ENCODE measurements at regions not wholly inside any gene's neighbourhood (a gene's known extent, or its start where the extent isn't known, plus 50 kb on each side); places are given as distances from the start of the nearest gene placed in this dataset.
A peak's percentile ranks its signal among the peaks of the same experiment; 100 is the strongest.

DNA sequence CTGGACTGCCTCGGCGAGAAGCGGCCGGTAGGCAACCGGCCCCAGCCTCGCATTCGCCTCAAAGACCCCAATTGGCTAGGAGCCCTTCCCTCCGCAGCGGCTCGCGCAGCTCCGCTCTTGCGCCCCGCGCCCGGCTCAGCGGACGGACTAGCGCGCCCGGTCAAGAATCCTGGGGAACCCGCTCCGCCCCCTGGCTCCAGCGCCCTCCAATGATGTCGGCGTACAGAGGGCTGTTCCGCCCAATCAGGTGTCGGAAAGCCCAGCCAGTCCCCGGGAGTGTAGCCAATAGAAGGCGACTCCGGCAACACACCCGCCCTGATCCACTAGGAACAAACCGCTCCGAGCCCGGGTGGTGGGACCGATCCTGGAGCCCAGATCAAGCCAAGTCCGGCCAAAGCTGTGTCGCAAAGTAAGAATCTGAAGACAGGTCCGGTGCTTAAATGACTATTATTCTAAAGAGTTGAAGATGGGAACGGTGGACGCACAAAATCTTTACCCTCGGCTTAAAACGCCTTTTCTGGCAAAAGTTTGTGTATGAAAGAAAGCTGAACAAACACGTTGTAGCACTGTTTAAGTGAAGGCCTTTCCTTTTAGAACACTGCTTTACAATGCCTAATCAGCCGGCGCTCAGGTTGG, 132.2 kb downstream of the OGFRL1 start:
- H3K27me3 Mint-ChIP-seq = peaks cover 52% of the 10 kb centered on the region
- H3K4me1 Mint-ChIP-seq = peaks cover 4% of the 10 kb centered on the region
- ATAC-seq = peak; percentile 55
- CTCF ChIA-PET = no interaction called here
- H3K9me3 Mint-ChIP-seq (ENCODE audit: low read depth) = no peaks in the 10 kb centered on the region
- no peaks in the 10 kb centered on the region for H3K36me3 Mint-ChIP-seq
- H3K4me3 Mint-ChIP-seq = peak overlapping the region; percentile 11
- H3K27ac Mint-ChIP-seq = peak overlapping the region; percentile 28
- DNase-seq = no peak

DNA sequence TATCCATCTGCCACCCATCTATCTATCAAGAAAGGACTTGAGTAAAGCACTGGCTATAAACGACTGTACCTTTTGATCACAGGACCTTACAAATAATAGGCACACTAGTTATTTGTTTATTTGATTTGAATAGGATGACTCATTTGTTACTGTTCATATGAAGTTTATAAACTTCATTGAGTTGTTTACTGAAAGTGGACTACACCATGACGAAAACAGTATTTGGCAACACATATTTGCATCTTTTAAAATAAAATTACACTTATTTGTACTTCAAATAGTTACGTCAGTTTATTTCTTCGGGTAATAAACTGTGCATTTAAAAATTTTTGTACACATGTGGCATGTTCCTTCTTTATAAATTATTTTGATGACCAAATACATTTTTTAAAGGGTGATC, 133.0 kb downstream of the OGFRL1 start:
- CTCF ChIA-PET = no interaction called here
- peaks cover 57% of the 10 kb centered on the region for H3K27me3 Mint-ChIP-seq
- no peaks in the 10 kb centered on the region for H3K9me3 Mint-ChIP-seq (ENCODE audit: low read depth)
- no peak for ATAC-seq
- H3K4me3 Mint-ChIP-seq = no peak overlapping the region
- peaks cover 4% of the 10 kb centered on the region for H3K4me1 Mint-ChIP-seq
- no peak for DNase-seq
- H3K36me3 Mint-ChIP-seq = no peaks in the 10 kb centered on the region
- H3K27ac Mint-ChIP-seq = no peak overlapping the region

DNA sequence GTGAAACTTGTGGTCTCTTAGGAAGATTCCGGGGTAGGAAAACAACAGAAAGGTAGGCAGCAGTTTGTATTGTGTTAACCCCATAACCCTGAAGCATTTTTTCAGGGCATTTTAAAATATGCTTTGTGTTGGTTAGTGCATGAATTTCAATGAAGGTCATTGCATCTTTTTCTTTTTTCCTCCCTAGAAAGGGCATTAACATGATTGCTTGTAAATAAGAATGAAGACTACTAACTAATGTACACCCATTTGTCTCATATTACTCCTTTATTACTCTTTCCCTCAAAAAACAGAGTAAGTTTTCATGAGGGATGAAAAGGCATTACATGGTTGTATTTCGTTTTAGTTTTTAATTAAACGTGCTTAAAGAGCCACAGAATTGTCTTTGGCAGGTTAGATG, 141.4 kb downstream of the OGFRL1 start:
- no peak overlapping the region for H3K4me3 Mint-ChIP-seq
- H3K4me1 Mint-ChIP-seq = no peaks in the 10 kb centered on the region
- H3K36me3 Mint-ChIP-seq = no peaks in the 10 kb centered on the region
- DNase-seq (no peak), ATAC-seq (no peak)
- peaks cover 12% of the 10 kb centered on the region for H3K27me3 Mint-ChIP-seq
- CTCF ChIA-PET = no interaction called here
- no peak overlapping the region for H3K27ac Mint-ChIP-seq
- no peaks in the 10 kb centered on the region for H3K9me3 Mint-ChIP-seq (ENCODE audit: low read depth)

DNA sequence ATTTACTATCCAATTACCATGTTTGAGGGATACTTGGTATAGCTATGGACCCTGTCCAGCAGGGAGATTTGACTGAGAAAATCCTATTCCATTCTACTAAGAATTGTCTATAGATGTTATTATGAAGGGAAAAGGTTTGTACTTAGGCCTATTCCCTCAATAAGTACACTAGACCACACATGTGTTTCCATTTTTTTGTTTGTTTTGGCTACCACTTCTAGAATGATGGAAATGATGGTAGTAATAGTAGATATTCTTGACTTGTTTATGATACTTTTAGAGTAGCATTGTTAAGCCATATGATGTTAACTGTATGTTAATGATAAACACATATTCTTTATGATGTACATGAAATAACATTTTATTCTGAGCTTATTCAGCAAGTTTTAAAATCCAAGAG, 144.8 kb downstream of the OGFRL1 start:
- no peak overlapping the region for H3K4me3 Mint-ChIP-seq
- DNase-seq (no peak), ATAC-seq (no peak)
- CTCF ChIA-PET = no interaction called here
- peaks cover 8% of the 10 kb centered on the region for H3K27me3 Mint-ChIP-seq
- H3K36me3 Mint-ChIP-seq = no peaks in the 10 kb centered on the region
- H3K4me1 Mint-ChIP-seq = no peaks in the 10 kb centered on the region
- no peaks in the 10 kb centered on the region for H3K9me3 Mint-ChIP-seq (ENCODE audit: low read depth)
- no peak overlapping the region for H3K27ac Mint-ChIP-seq

DNA sequence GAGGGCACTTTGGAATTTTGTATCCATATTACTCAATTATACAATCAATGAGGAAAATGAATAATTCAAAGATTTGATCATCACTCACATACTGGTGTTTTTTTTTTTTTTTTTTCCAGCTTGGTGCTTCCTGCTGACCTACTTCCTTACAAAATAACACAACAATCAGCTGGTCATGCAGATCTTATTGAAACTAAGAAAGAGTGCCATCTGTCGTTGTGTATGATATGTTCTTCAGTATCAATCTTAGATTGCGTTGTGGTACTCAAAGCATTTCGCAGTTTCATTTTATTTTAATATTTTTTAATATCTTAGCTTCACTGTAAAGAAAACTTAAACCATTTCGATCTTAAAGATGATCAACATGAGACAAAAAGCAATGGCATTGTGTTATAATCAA, 155.6 kb downstream of the OGFRL1 start:
- DNase-seq = no peak
- Mint-ChIP-seq H3K27me3 (no peaks in the 10 kb centered on the region), H3K4me3 (no peak overlapping the region), H3K27ac (no peak overlapping the region), H3K4me1 (no peaks in the 10 kb centered on the region), H3K36me3 (no peaks in the 10 kb centered on the region), H3K9me3 (ENCODE audit: low read depth) (no peaks in the 10 kb centered on the region)
- ATAC-seq = no peak
- CTCF ChIA-PET = no interaction called here

- CTCF ChIA-PET = no interaction called here
- no peak overlapping the region for H3K27ac Mint-ChIP-seq
- no peak overlapping the region for H3K4me3 Mint-ChIP-seq
- DNase-seq = no peak
- no peaks in the 10 kb centered on the region for H3K27me3 Mint-ChIP-seq
- H3K36me3 Mint-ChIP-seq = no peaks in the 10 kb centered on the region
- no peaks in the 10 kb centered on the region for H3K9me3 Mint-ChIP-seq (ENCODE audit: low read depth)
- no peak for ATAC-seq
- H3K4me1 Mint-ChIP-seq = no peaks in the 10 kb centered on the region
These were observed 157.4 kb downstream of the OGFRL1 start for GRCh38 chr6:71446057-71446456.

DNA sequence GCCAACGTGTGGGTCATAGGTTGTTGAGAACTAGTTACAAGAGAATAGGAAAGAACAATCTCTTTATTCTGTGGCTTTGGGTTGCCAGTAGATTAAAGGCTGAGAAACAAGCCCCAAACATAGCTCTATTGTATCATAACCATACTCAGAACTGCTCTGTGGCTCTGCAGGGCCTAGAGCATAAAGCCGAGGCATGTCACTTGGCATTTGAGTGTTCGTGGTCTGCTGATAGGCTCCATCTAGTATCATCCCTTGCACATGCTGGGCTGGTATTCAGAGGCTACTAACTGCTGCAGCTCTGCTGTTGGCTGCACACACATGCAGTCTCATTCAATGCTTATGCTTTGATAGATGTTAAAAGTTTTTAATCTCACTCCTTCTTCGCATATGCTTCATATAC, 157.9 kb downstream of the OGFRL1 start:
- Mint-ChIP-seq H3K9me3 (ENCODE audit: low read depth) (no peaks in the 10 kb centered on the region), H3K4me3 (no peak overlapping the region), H3K27me3 (no peaks in the 10 kb centered on the region), H3K4me1 (no peaks in the 10 kb centered on the region), H3K27ac (no peak overlapping the region), H3K36me3 (no peaks in the 10 kb centered on the region)
- ATAC-seq = no peak
- CTCF ChIA-PET = no interaction called here
- DNase-seq = no peak

- no peaks in the 10 kb centered on the region for H3K4me1 Mint-ChIP-seq
- H3K27me3 Mint-ChIP-seq = no peaks in the 10 kb centered on the region
- H3K27ac Mint-ChIP-seq = no peak overlapping the region
- CTCF ChIA-PET = no interaction called here
- H3K9me3 Mint-ChIP-seq (ENCODE audit: low read depth) = no peaks in the 10 kb centered on the region
- no peak for ATAC-seq
- H3K36me3 Mint-ChIP-seq = no peaks in the 10 kb centered on the region
- H3K4me3 Mint-ChIP-seq = no peak overlapping the region
- DNase-seq = no peak
These were observed 164.2 kb downstream of the OGFRL1 start for GRCh38 chr6:71452697-71453370.

DNA sequence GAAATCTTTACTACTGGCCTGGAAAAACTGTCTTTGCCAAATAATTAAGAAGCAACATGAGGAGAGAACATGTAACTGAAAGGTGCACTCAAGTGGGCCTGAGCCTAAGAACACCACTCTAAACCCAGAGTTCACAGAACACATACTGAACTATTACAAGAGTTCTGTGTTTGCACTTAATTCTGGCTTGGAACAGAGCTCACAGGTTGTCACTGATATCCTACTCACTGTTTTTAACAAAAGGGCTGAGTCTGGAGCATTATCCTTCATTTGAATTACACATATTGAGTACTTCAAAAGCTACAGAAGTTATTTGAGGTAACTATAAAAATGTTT, 164.7 kb downstream of the OGFRL1 start:
- Mint-ChIP-seq H3K27ac (no peak overlapping the region), H3K9me3 (ENCODE audit: low read depth) (no peaks in the 10 kb centered on the region), H3K27me3 (no peaks in the 10 kb centered on the region), H3K4me1 (no peaks in the 10 kb centered on the region), H3K4me3 (no peak overlapping the region), H3K36me3 (no peaks in the 10 kb centered on the region)
- ATAC-seq (no peak), DNase-seq (no peak)
- CTCF ChIA-PET = no interaction called here

DNA sequence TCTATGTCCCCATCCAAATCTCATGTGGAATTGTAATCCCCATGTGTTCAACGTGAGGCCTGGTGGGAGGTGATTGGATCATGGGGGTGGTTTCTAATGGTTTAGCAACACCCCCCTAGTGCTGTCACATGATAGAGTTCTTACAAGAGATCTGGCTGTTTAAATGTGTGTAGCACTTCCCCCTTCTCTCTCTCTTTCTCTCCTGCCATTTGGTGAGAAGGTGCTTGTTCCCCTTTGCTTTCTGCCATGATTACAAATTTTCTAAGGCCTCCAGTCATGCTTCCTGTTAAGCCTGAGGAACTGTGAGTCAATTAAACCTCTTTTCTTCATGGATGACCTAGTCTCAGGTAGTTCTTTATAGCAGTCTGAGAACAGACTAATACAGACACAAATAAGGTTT, 165.4 kb downstream of the OGFRL1 start:
- no peak for ATAC-seq

GRCh38 chr6:71457929-71458328, 169.3 kb downstream of the OGFRL1 start:
- ATAC-seq = no peak
- Mint-ChIP-seq H3K36me3 (no peaks in the 10 kb centered on the region), H3K27me3 (no peaks in the 10 kb centered on the region), H3K4me1 (no peaks in the 10 kb centered on the region), H3K9me3 (ENCODE audit: low read depth) (no peaks in the 10 kb centered on the region), H3K4me3 (no peak overlapping the region), H3K27ac (no peak overlapping the region)
- no peak for DNase-seq
- CTCF ChIA-PET = no interaction called here

More for the DNA sequence above, 165.4 kb downstream of the OGFRL1 start:
- Mint-ChIP-seq H3K4me1 (no peaks in the 10 kb centered on the region), H3K27me3 (no peaks in the 10 kb centered on the region), H3K9me3 (ENCODE audit: low read depth) (no peaks in the 10 kb centered on the region), H3K36me3 (no peaks in the 10 kb centered on the region), H3K4me3 (no peak overlapping the region), H3K27ac (no peak overlapping the region)
- CTCF ChIA-PET = no interaction called here
- DNase-seq = no peak

DNA sequence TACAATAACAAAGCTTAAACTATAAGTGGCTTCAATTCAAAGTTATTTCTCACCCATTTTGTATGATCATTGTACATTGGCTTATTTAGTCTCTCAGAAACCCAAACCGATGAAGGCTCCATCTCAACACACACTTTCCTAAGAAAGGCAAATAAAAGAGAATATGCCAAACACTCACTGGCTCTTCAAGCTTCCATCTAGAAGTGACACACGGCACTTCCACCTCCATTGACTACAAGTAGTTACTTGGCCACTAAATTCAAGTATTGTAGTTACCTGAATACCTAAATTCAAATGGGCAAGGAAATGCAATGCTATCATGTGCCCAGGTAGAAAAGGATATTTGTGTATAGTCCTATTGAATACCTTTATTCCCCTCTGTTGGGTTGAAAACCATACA, 170.6 kb downstream of the OGFRL1 start:
- Mint-ChIP-seq H3K9me3 (ENCODE audit: low read depth) (no peaks in the 10 kb centered on the region), H3K27ac (no peak overlapping the region), H3K27me3 (no peaks in the 10 kb centered on the region), H3K4me1 (no peaks in the 10 kb centered on the region), H3K4me3 (no peak overlapping the region), H3K36me3 (no peaks in the 10 kb centered on the region)
- ATAC-seq (no peak), DNase-seq (no peak)
- CTCF ChIA-PET = no interaction called here

- Mint-ChIP-seq H3K36me3 (no peaks in the 10 kb centered on the region), H3K4me3 (no peak overlapping the region), H3K27ac (no peak overlapping the region), H3K27me3 (no peaks in the 10 kb centered on the region), H3K4me1 (no peaks in the 10 kb centered on the region), H3K9me3 (ENCODE audit: low read depth) (peaks cover 3% of the 10 kb centered on the region)
- ATAC-seq (no peak), DNase-seq (no peak)
- CTCF ChIA-PET = no interaction called here
These were observed 172.3 kb downstream of the OGFRL1 start for GRCh38 chr6:71460933-71461332.

GRCh38 chr6:71463061-71463460, 174.4 kb downstream of the OGFRL1 start:
- Mint-ChIP-seq H3K27ac (no peak overlapping the region), H3K9me3 (ENCODE audit: low read depth) (peaks cover 3% of the 10 kb centered on the region), H3K4me3 (no peak overlapping the region), H3K4me1 (no peaks in the 10 kb centered on the region), H3K36me3 (no peaks in the 10 kb centered on the region), H3K27me3 (no peaks in the 10 kb centered on the region)
- ATAC-seq (no peak), DNase-seq (no peak)
- CTCF ChIA-PET = no interaction called here

GRCh38 chr6:71465096-71465495, 176.5 kb downstream of the OGFRL1 start:
- Mint-ChIP-seq H3K9me3 (ENCODE audit: low read depth) (peaks cover 3% of the 10 kb centered on the region), H3K4me3 (no peak overlapping the region), H3K36me3 (no peaks in the 10 kb centered on the region), H3K27ac (no peak overlapping the region), H3K27me3 (no peaks in the 10 kb centered on the region), H3K4me1 (no peaks in the 10 kb centered on the region)
- ATAC-seq (no peak), DNase-seq (no peak)
- CTCF ChIA-PET = no interaction called here

Measured in activated CD8-positive, alpha-beta memory T cell treated with anti-CD3 and anti-CD28 coated beads, Interleukin-2, amount 10 ng/mL, durations not matched to agents 7 days and 5 days (primary cell).